Body of pancreas (tissue), 4 donors: ENCODE measurements at regions not wholly inside any gene's neighbourhood (a gene's known extent, or its start where the extent isn't known, plus 50 kb on each side); places are given as distances from the start of the nearest gene placed in this dataset.
"Not testable (repeated sequence)": the region's sequence is repeated elsewhere in the genome, so short reads cannot be mapped to it uniquely, and the experiment has no call there.

ENCODE experiments used
- ATAC-seq: fragments of 150-250 bp; one replicate; pipeline ENCODE4 v1.9.1; 2016
- DNase-seq, 4 donors: peaks; one replicate each; pipeline ENCODE4 v3.0.0-alpha.2; 2019
- H3K27ac ChIP-seq, 4 donors: fragments of 200-600 bp; sonication (generic); 1 replicate in 3 of 4; 2 replicates in 1 of 4; pipeline versions ENCODE4 v1.5.1 to v1.6.1; 2016 to 2019; ENCODE audit warnings: mild to moderate bottlenecking in 1 of 4, mixed read lengths in 1 of 4, moderate library complexity in 1 of 4
- H3K27me3 ChIP-seq, 2 donors: fragments of 200-600 bp; sonication (generic); one replicate each; pipeline ENCODE4 v1.6.0; 2016; ENCODE audit warnings: mild to moderate bottlenecking in 1 of 2
- H3K36me3 ChIP-seq, 2 donors: fragments of 200-600 bp; sonication (generic); replicated peaks in 1 of 2; 2 replicates each; pipeline ENCODE4 v1.5.1; 2016; ENCODE audit warnings: low read depth in 2 of 2; ENCODE audit not compliant: insufficient read depth in 1 of 2
- H3K4me1 ChIP-seq: fragments of 200-600 bp; sonication (generic); one replicate; pipeline ENCODE4 v1.6.0; 2016
- H3K4me3 ChIP-seq, 2 donors: fragments of 200-600 bp; sonication (generic); 1 replicate in 1 of 2; 2 replicates in 1 of 2; pipeline ENCODE4 v1.5.1; 2016 to 2019
- H3K9me3 ChIP-seq, 3 donors: fragments of 200-600 bp; sonication (generic); 1 replicate in 2 of 3; 2 replicates in 1 of 3; pipeline ENCODE4 v1.5.1; 2016
- POLR2A ChIP-seq, 3 donors: fragments of 450-650 bp; IDR thresholded peaks; one replicate each; pipeline ENCODE4 v1.6.1; 2016; ENCODE audit warnings: antibody characterized with exemption in 3 of 3, mild to moderate bottlenecking in 2 of 3
- WGBS, 2 donors: methylation state at CpG; one replicate each; pipeline ENCODE4 v1.1.5; 2017; 5-methylcytosine and 5-hydroxymethylcytosine counted together
- intact Hi-C: fragments of 100-400 bp; cut with DNase I; formaldehyde crosslinking; loops from one replicate; pipeline ENCODE4 v1.15.1; 2023

GRCh38 chr2:111493720-111494078, 373.0 kb downstream of the BCL2L11 start:
- H3K9me3 ChIP-seq, intact Hi-C loops, H3K27me3 ChIP-seq, H3K4me3 ChIP-seq, H3K4me1 ChIP-seq, DNase-seq, H3K36me3 ChIP-seq: not testable (repeated sequence)
- TF ChIP-seq POLR2A (IDR thresholded peaks at IDR 0.05) = peak in 1 of 3 donors; percentile 10
- ATAC-seq = peak; percentile 19
- H3K27ac ChIP-seq = peak overlapping the region; percentile 45 to 72 (median 58)
- WGBS, 2 donors = 20% methylated on average over 2 to 5 of the region's 5 CpGs

GRCh38 chr2:111494288-111494980, 373.7 kb downstream of the BCL2L11 start:
- 20 to 25% methylated on average over 9 of the region's 14 CpGs for WGBS, 2 donors
- H3K4me1 ChIP-seq, intact Hi-C loops, H3K27me3 ChIP-seq, H3K4me3 ChIP-seq, H3K9me3 ChIP-seq, H3K36me3 ChIP-seq: not testable (repeated sequence)
- peak; percentile 60 for ATAC-seq
- peak in 3 of 4 donors; percentile 30 to 32 (median 31) for DNase-seq
- H3K27ac ChIP-seq = peak overlapping the region; percentile 39 to 82 (median 72)

- 0% methylated on average over 1 to 3 of the region's 7 CpGs for WGBS, 2 donors
These were observed 374.2 kb downstream of the BCL2L11 start for GRCh38 chr2:111494981-111495315.

GRCh38 chr2:111495636-111496035, 374.9 kb downstream of the BCL2L11 start:
- ATAC-seq, H3K4me1 ChIP-seq, H3K9me3 ChIP-seq, H3K4me3 ChIP-seq, intact Hi-C loops, H3K27me3 ChIP-seq, H3K36me3 ChIP-seq, DNase-seq: not testable (repeated sequence)
- 68 to 72% methylated on average over 2 of the region's 2 CpGs for WGBS, 2 donors
- peak overlapping the region in 3 of 4 donors; percentile 44 to 76 (median 72) for H3K27ac ChIP-seq

More at GRCh38 chr2:111494981-111495315, 374.2 kb downstream of the BCL2L11 start:
- H3K4me1 ChIP-seq, H3K27me3 ChIP-seq, DNase-seq, H3K9me3 ChIP-seq, H3K4me3 ChIP-seq, H3K36me3 ChIP-seq, intact Hi-C loops: not testable (repeated sequence)
- H3K27ac ChIP-seq = peak overlapping the region; percentile 39 to 82 (median 72)
- ATAC-seq = peak; percentile 90

- DNase-seq, H3K4me3 ChIP-seq, H3K27me3 ChIP-seq, H3K36me3 ChIP-seq, ATAC-seq, H3K4me1 ChIP-seq, intact Hi-C loops, H3K9me3 ChIP-seq: not testable (repeated sequence)
- H3K27ac ChIP-seq = peak overlapping the region in 2 of 4 donors; percentile 72 to 76
- 81 to 87% methylated on average over 2 of the region's 2 CpGs for WGBS, 2 donors
These were observed 375.5 kb downstream of the BCL2L11 start for GRCh38 chr2:111496176-111496575.

GRCh38 chr2:111496860-111497259, 376.1 kb downstream of the BCL2L11 start:
- intact Hi-C loops = not testable (repeated sequence)
- H3K27ac ChIP-seq = peak overlapping the region in 1 of 4 donors; percentile 76

GRCh38 chr2:111497270-111497669, 376.6 kb downstream of the BCL2L11 start:
- 80% methylated on average over 1 to 2 of the region's 2 CpGs for WGBS, 2 donors
- H3K27me3 ChIP-seq, ATAC-seq, H3K4me1 ChIP-seq, H3K36me3 ChIP-seq, H3K4me3 ChIP-seq, H3K9me3 ChIP-seq, DNase-seq, intact Hi-C loops: not testable (repeated sequence)
- peak overlapping the region in 1 of 4 donors; percentile 76 for H3K27ac ChIP-seq

More at GRCh38 chr2:111496860-111497259, 376.1 kb downstream of the BCL2L11 start:
- WGBS, 2 donors = 80 to 86% methylated on average over 3 of the region's 5 CpGs
- DNase-seq, ATAC-seq, H3K27me3 ChIP-seq, H3K4me1 ChIP-seq, H3K4me3 ChIP-seq, H3K36me3 ChIP-seq, H3K9me3 ChIP-seq: not testable (repeated sequence)

- ATAC-seq, H3K36me3 ChIP-seq, H3K4me3 ChIP-seq, DNase-seq, H3K27me3 ChIP-seq, H3K9me3 ChIP-seq, H3K27ac ChIP-seq, H3K4me1 ChIP-seq, intact Hi-C loops: not testable (repeated sequence)
- 83 to 95% methylated on average over 2 of the region's 3 CpGs for WGBS, 2 donors
These were observed 379.9 kb downstream of the BCL2L11 start for GRCh38 chr2:111500536-111501062.

GRCh38 chr2:111503844-111504570, 380.0 kb downstream of the ANAPC1 start:
- ATAC-seq = not testable (repeated sequence)

GRCh38 chr2:111504571-111504942, 379.4 kb downstream of the ANAPC1 start:
- DNase-seq, ATAC-seq, H3K27me3 ChIP-seq, H3K27ac ChIP-seq, H3K4me1 ChIP-seq, H3K36me3 ChIP-seq, H3K4me3 ChIP-seq, H3K9me3 ChIP-seq, intact Hi-C loops: not testable (repeated sequence)
- 67 to 83% methylated on average over 1 of the region's 2 CpGs for WGBS, 2 donors

More at GRCh38 chr2:111503844-111504570, 380.0 kb downstream of the ANAPC1 start:
- H3K4me3 ChIP-seq, DNase-seq, intact Hi-C loops, H3K9me3 ChIP-seq, H3K27me3 ChIP-seq, H3K27ac ChIP-seq, H3K36me3 ChIP-seq, H3K4me1 ChIP-seq: not testable (repeated sequence)
- WGBS, 2 donors = 31% methylated on average over 1 of the region's 5 CpGs; no CpG with 5 or more reads in 1 of the 2 donors

GRCh38 chr2:111505267-111505666, 378.7 kb downstream of the ANAPC1 start:
- DNase-seq, H3K9me3 ChIP-seq, H3K36me3 ChIP-seq, H3K27me3 ChIP-seq, H3K4me1 ChIP-seq, H3K4me3 ChIP-seq, ATAC-seq, intact Hi-C loops, H3K27ac ChIP-seq: not testable (repeated sequence)
- 24 to 39% methylated on average over 4 of the region's 5 CpGs for WGBS, 2 donors
